Endothelial cell of umbilical vein (primary cell): ENCODE measurements at regions not wholly inside any gene's neighbourhood (a gene's known extent, or its start where the extent isn't known, plus 50 kb on each side); places are given as distances from the start of the nearest gene placed in this dataset.

Source experiments
- BruUV-seq: library from RNA; stranded (reverse); fragments of 400-500 nt; replicated peaks from 2 replicates; lab custom pipeline; 2021; lab: Mats Ljungman, UMichigan
- CTCF ChIA-PET: fragments of 300-600, 350-600 bp; sonication (Branson Sonifier 250); formaldehyde crosslinking; loops from one replicate; lab custom pipeline; 2021; ENCODE audit warnings: antibody characterized with exemption, inconsistent platforms; lab: Charles Lee
- POLR2A ChIA-PET: fragments of 300-600, 350-600 bp; sonication (Branson Sonifier 250); formaldehyde crosslinking; loops from one replicate; lab custom pipeline; 2021; ENCODE audit warnings: antibody characterized with exemption, inconsistent platforms; lab: Charles Lee
- DNase-seq: peaks from one replicate; pipeline ENCODE4 v3.0.0-alpha.2; 2011; ENCODE audit warnings: low read depth, low spot score
- FAIRE-seq: peaks from 2 replicates; lab custom pipeline; 2011; peaks lifted over from hg19 to GRCh38; lab: Jason Lieb, UNC
- H2AFZ ChIP-seq: 2 replicates; pipeline ENCODE4 v1.6.0; 2012; ENCODE audit warnings: low read depth, low read length, control low read depth, inconsistent platforms
- H3K27ac ChIP-seq: 2 replicates; pipeline ENCODE4 v1.5.1; 2011; ENCODE audit warnings: low read depth, mild to moderate bottlenecking, control low read depth, low read length, moderate library complexity; ENCODE audit not compliant: insufficient read depth
- H3K27me3 ChIP-seq, 2 experiments: 2 replicates each; pipeline versions ENCODE4 v1.6.0 to v1.6.1; 2011; ENCODE audit warnings: low read length in 2 of 2, mixed read lengths in 1 of 2; ENCODE audit not compliant: control insufficient read depth in 2 of 2, insufficient read depth in 2 of 2
- H3K36me3 ChIP-seq, 2 experiments: 2 replicates in 1 of 2; 3 replicates in 1 of 2; pipeline ENCODE4 v1.5.1; 2011; ENCODE audit warnings: low read length in 2 of 2, mild to moderate bottlenecking in 1 of 2, moderate library complexity in 1 of 2; ENCODE audit not compliant: control insufficient read depth in 2 of 2, insufficient read depth in 2 of 2; ENCODE audit errors: extremely low read depth in 1 of 2
- H3K4me1 ChIP-seq: 3 replicates; pipeline ENCODE4 v1.5.1; 2011; ENCODE audit warnings: mild to moderate bottlenecking, low read length; ENCODE audit not compliant: control insufficient read depth, insufficient read depth; ENCODE audit errors: extremely low read depth
- H3K4me2 ChIP-seq: 2 replicates; pipeline ENCODE4 v1.6.1; 2011; ENCODE audit warnings: low read length, control low read depth, mixed read lengths; ENCODE audit not compliant: insufficient read depth
- H3K4me3 ChIP-seq, 3 experiments: fragments of 200-600 bp in 1 of 3; sonication (generic), shearing (Covaris generic) in 1 of 3; replicated peaks in 1 of 3; 2 replicates each; pipeline ENCODE4 v1.5.1; 2011 to 2016; ENCODE audit warnings: control low read depth in 3 of 3, low read length in 3 of 3, mild to moderate bottlenecking in 2 of 3, inconsistent platforms in 1 of 3, low read depth in 1 of 3, moderate library complexity in 1 of 3; ENCODE audit not compliant: insufficient read depth in 1 of 3
- H3K79me2 ChIP-seq: 2 replicates; pipeline ENCODE4 v1.6.0; 2012; ENCODE audit warnings: low read length, inconsistent platforms; ENCODE audit not compliant: control insufficient read depth, insufficient read depth
- H3K9ac ChIP-seq: replicated peaks from 2 replicates; pipeline ENCODE3; 2011; ENCODE audit warnings: low read length, control low read depth; ENCODE audit not compliant: insufficient read depth; ENCODE audit errors: extremely low read depth
- H3K9me1 ChIP-seq: replicated peaks from 3 replicates; pipeline ENCODE4 v1.6.0; 2011; ENCODE audit warnings: mild to moderate bottlenecking, low read length; ENCODE audit not compliant: control insufficient read depth, insufficient read depth; ENCODE audit errors: extremely low read depth
- H3K9me3 ChIP-seq: replicated peaks from 2 replicates; pipeline ENCODE4 v1.5.1; 2012; ENCODE audit warnings: low read length, inconsistent platforms; ENCODE audit not compliant: control insufficient read depth, insufficient read depth
- H4K20me1 ChIP-seq: replicated peaks from 2 replicates; pipeline ENCODE3; 2011; ENCODE audit warnings: mild to moderate bottlenecking, low read length; ENCODE audit not compliant: control insufficient read depth, insufficient read depth; ENCODE audit errors: extremely low read depth
- EZH2 ChIP-seq: IDR thresholded peaks from 2 replicates; pipeline ENCODE4 v1.6.1; 2012; ENCODE audit warnings: borderline replicate concordance, low read depth, mild to moderate bottlenecking, moderate library complexity, low read length, inconsistent platforms; ENCODE audit not compliant: severe bottlenecking
- FOS ChIP-seq: IDR thresholded peaks from 2 replicates; pipeline ENCODE4 v1.6.1; 2011; ENCODE audit warnings: mild to moderate bottlenecking, low read length, moderate library complexity, borderline replicate concordance; ENCODE audit not compliant: insufficient read depth
- GATA2 ChIP-seq: IDR thresholded peaks from 2 replicates; pipeline ENCODE4 v1.7.0; 2011; ENCODE audit warnings: low read depth, mild to moderate bottlenecking, moderate library complexity, mixed read lengths, low read length; ENCODE audit not compliant: insufficient read length, insufficient read depth
- JUN ChIP-seq: IDR thresholded peaks from 2 replicates; pipeline ENCODE4 v1.6.1; 2011; ENCODE audit warnings: borderline replicate concordance, low read depth; ENCODE audit not compliant: insufficient read length, insufficient read depth
- MYC ChIP-seq: IDR thresholded peaks from one replicate; pipeline ENCODE4 v1.6.1; 2011; ENCODE audit warnings: mild to moderate bottlenecking, low read depth, low read length
- POLR2A ChIP-seq: IDR thresholded peaks from 2 replicates; pipeline ENCODE4 v1.6.1; 2012; ENCODE audit warnings: low read depth, mild to moderate bottlenecking, control low read depth, low read length
- POLR2AphosphoS5 ChIP-seq: IDR thresholded peaks from 2 replicates; pipeline ENCODE4 v1.6.1; 2012; ENCODE audit warnings: low read depth, mild to moderate bottlenecking, control low read depth, low read length, moderate library complexity; ENCODE audit not compliant: insufficient read depth
- dilution Hi-C: fragments of 300-500 bp; cut with MboI; formaldehyde crosslinking; loops from one replicate; pipeline ENCODE4 v1.15.0; 2019; ENCODE audit warnings: low sequenced_read_pairs; ENCODE audit not compliant: extremely low pct_ligation_motif_present
- intact Hi-C: fragments of 100-400 bp; cut with micrococcal nuclease; formaldehyde crosslinking; loops from one replicate; pipeline ENCODE4 v1.10.0; 2022
- TF ChIP-seq, protein P1 (sequence below), 2 donors: IDR thresholded peaks; 1 replicate in 1 of 2; 2 replicates in 1 of 2; pipeline ENCODE4 v1.5.1; 2011; ENCODE audit warnings: low read length in 2 of 2, mild to moderate bottlenecking in 2 of 2, moderate library complexity in 2 of 2, control low read depth in 1 of 2, inconsistent platforms in 1 of 2, low read depth in 1 of 2; ENCODE audit not compliant: insufficient read depth in 1 of 2; ENCODE audit errors: extremely low read depth in 1 of 2
- TF ChIP-seq, protein P2 (sequence below): IDR thresholded peaks from 2 replicates; pipeline ENCODE4 v1.6.1; 2011; ENCODE audit not compliant: insufficient read depth, insufficient read length

DNA sequence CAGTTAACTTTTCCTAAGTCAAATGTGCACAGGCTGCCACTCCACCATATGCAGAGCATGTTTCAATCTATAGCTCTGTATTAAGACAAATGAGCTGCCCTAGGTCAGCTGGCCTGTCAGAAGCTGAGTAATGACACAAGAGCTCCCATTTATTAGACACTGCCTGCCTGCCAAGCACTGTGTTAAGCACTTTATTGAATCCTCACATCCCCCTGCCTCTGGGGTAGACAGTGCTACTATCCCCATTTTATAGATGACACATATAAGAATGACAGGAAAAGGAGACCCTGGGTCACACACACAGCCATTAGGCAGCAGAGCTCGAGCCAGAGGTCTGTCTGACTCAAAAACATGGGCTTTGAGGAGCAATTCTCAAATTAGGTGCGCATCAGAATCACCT, 179.8 kb upstream of the PDE1C start:
- FAIRE-seq = no peak
- Histone ChIP-seq H3K27me3 (no peaks in the 10 kb centered on the region), H3K4me1 (no peaks in the 10 kb centered on the region), H4K20me1 (no peaks in the 10 kb centered on the region), H3K36me3 (no peaks in the 10 kb centered on the region), H3K9me1 (no peaks in the 10 kb centered on the region), H2AFZ (no peak overlapping the region), H3K9me3 (no peaks in the 10 kb centered on the region), H3K27ac (no peak overlapping the region), H3K4me2 (no peak overlapping the region), H3K79me2 (no peaks in the 10 kb centered on the region), H3K4me3 (no peak overlapping the region), H3K9ac (no peak overlapping the region)
- BruUV-seq = no TSS peak
- dilution Hi-C loops (no loop called here), intact Hi-C loops (no loop called here)
- DNase-seq = no peak
- TF ChIP-seq MYC (no peak), JUN (no peak), POLR2A (no peak), FOS (no peak), GATA2 (no peak), POLR2AphosphoS5 (no peak), EZH2 (no peak)
- TF ChIP-seq, protein P1, sequence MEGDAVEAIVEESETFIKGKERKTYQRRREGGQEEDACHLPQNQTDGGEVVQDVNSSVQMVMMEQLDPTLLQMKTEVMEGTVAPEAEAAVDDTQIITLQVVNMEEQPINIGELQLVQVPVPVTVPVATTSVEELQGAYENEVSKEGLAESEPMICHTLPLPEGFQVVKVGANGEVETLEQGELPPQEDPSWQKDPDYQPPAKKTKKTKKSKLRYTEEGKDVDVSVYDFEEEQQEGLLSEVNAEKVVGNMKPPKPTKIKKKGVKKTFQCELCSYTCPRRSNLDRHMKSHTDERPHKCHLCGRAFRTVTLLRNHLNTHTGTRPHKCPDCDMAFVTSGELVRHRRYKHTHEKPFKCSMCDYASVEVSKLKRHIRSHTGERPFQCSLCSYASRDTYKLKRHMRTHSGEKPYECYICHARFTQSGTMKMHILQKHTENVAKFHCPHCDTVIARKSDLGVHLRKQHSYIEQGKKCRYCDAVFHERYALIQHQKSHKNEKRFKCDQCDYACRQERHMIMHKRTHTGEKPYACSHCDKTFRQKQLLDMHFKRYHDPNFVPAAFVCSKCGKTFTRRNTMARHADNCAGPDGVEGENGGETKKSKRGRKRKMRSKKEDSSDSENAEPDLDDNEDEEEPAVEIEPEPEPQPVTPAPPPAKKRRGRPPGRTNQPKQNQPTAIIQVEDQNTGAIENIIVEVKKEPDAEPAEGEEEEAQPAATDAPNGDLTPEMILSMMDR (IDR thresholded peaks at IDR 0.05; ENCODE audit: extremely low read depth in 1 of 2, insufficient read depth in 1 of 2, low read depth in 1 of 2, low read length in 2 of 2) = no peak
- TF ChIP-seq, protein P2, sequence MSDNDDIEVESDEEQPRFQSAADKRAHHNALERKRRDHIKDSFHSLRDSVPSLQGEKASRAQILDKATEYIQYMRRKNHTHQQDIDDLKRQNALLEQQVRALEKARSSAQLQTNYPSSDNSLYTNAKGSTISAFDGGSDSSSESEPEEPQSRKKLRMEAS = no peak
- ChIA-PET POLR2A (no interaction called here), CTCF (no interaction called here)
